Gastroesophageal sphincter (tissue), 2 donors: ENCODE measurements at regions not wholly inside any gene's neighbourhood (a gene's known extent, or its start where the extent isn't known, plus 50 kb on each side); places are given as distances from the start of the nearest gene placed in this dataset.

ENCODE experiments used
- POLR2A ChIP-seq, 2 donors: fragments of 450-650 bp; IDR thresholded peaks; one replicate each; pipeline ENCODE4 v1.6.1; 2017; ENCODE audit warnings: antibody characterized with exemption in 2 of 2, mild to moderate bottlenecking in 2 of 2, moderate library complexity in 1 of 2
- POLR2AphosphoS5 ChIP-seq: sonication (generic); formaldehyde crosslinking; IDR thresholded peaks from one replicate; pipeline ENCODE4 v1.6.1; 2017; ENCODE audit warnings: antibody characterized with exemption

- TF ChIP-seq POLR2AphosphoS5 = no peak
- no peak for TF ChIP-seq POLR2A (IDR thresholded peaks at IDR 0.05)
Measured at GRCh38 chr5:165004175-165004574, 1498.8 kb downstream of the MAT2B start.
